GM06990 (cell line): ENCODE measurements at regions not wholly inside any gene's neighbourhood (a gene's known extent, or its start where the extent isn't known, plus 50 kb on each side); places are given as distances from the start of the nearest gene placed in this dataset.
"Not testable (repeated sequence)": the region's sequence is repeated elsewhere in the genome, so short reads cannot be mapped to it uniquely, and the experiment has no call there.

Experiments
- DNase-seq: peaks from one replicate; pipeline ENCODE4 v3.0.0-alpha.2; 2011; ENCODE audit not compliant: insufficient read length; ENCODE audit errors: extremely low read depth
- H3K27me3 ChIP-seq: replicated peaks from 2 replicates; pipeline ENCODE4 v1.6.0; 2011; ENCODE audit warnings: low read length; ENCODE audit not compliant: control insufficient read depth, insufficient read depth
- H3K36me3 ChIP-seq: 2 replicates; pipeline ENCODE4 v1.5.1; 2011; ENCODE audit warnings: low read length; ENCODE audit not compliant: control insufficient read depth, insufficient read depth
- H3K4me3 ChIP-seq: replicated peaks from 2 replicates; pipeline ENCODE4 v1.5.1; 2011; ENCODE audit warnings: low read depth, mild to moderate bottlenecking, control low read depth, low read length
- TF ChIP-seq, protein P1 (sequence below): IDR thresholded peaks from 2 replicates; pipeline ENCODE4 v1.5.1; 2011; ENCODE audit warnings: low read length, control low read depth, mild to moderate bottlenecking, inconsistent platforms; ENCODE audit not compliant: insufficient read depth, poor library complexity, severe bottlenecking

DNA sequence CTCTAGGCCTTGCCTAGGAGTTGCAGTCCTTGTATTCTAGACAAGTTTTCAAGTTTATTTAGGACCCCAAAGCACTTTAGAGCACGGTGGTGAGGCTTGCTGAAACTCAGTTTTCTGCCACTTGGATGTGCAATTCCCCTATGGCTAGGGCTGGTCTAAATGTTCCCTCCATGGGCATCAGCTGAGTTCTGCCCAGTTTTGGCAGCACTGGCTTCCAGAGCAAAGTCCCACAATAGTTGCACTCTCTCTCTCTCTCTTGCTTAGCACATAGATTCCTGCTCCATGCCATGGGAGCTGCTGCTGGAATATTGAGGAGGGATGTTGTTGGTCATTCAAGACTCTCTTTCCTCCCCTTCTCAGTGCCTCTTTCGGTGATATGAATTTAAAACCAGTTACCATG lies 760.2 kb upstream of the SLC39A10 start:
- Histone ChIP-seq H3K36me3 (no peaks in the 10 kb centered on the region), H3K4me3 (no peak overlapping the region), H3K27me3 (no peaks in the 10 kb centered on the region)
- DNase-seq = no peak
- TF ChIP-seq, protein P1, sequence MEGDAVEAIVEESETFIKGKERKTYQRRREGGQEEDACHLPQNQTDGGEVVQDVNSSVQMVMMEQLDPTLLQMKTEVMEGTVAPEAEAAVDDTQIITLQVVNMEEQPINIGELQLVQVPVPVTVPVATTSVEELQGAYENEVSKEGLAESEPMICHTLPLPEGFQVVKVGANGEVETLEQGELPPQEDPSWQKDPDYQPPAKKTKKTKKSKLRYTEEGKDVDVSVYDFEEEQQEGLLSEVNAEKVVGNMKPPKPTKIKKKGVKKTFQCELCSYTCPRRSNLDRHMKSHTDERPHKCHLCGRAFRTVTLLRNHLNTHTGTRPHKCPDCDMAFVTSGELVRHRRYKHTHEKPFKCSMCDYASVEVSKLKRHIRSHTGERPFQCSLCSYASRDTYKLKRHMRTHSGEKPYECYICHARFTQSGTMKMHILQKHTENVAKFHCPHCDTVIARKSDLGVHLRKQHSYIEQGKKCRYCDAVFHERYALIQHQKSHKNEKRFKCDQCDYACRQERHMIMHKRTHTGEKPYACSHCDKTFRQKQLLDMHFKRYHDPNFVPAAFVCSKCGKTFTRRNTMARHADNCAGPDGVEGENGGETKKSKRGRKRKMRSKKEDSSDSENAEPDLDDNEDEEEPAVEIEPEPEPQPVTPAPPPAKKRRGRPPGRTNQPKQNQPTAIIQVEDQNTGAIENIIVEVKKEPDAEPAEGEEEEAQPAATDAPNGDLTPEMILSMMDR = no peak

DNA sequence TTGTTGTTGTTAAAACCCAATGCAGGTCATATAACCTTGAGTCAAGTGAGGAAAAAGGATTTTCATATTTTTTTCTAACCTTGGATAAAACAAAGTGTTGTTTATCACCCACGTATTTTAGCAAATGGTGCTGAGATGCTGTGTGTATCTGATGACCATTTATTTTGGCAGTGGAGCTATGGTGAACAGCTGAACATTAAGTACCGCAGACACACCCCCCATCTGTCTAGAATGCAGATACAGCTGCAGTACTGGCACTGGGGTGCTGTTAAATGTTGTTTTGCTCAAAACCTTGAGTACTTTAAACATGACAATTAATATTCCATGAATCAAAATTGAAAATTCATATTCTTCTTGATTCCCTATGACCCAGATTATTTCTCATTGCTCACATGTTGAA lies 773.3 kb upstream of the SLC39A10 start:
- Histone ChIP-seq H3K4me3 (no peak overlapping the region), H3K36me3 (no peaks in the 10 kb centered on the region), H3K27me3 (no peaks in the 10 kb centered on the region)
- TF ChIP-seq, protein P1 = no peak
- DNase-seq = no peak

DNA sequence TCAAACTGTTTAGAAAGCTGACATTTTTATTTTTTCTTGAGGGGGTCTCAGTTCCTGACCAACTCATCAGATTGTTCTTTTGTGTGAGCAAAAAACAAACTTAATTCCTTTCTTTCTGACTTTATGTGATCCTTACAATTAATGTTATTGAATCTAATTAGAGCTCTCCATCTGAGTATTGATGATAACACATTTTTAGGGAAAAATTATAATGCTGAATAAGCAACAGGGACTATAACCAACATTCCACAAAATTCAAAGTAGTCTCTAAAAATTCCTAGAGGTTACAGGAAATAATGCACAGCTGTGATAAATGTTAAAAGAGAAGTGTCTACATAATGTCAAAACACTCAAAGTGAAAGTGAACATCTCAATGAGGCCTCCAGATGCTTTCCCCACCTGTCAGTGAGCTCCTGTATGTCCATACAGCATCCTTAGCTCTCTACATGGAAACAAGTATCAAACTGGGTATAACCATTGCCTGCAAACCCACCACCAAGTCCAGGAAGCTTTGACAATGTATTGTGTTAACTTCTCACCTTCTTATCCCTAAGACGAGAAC lies 786.0 kb upstream of the SLC39A10 start:
- no peak for DNase-seq
- TF ChIP-seq, protein P1 = no peak
- no peaks in the 10 kb centered on the region for H3K36me3 ChIP-seq
- no peaks in the 10 kb centered on the region for H3K27me3 ChIP-seq
- no peak overlapping the region for H3K4me3 ChIP-seq

DNA sequence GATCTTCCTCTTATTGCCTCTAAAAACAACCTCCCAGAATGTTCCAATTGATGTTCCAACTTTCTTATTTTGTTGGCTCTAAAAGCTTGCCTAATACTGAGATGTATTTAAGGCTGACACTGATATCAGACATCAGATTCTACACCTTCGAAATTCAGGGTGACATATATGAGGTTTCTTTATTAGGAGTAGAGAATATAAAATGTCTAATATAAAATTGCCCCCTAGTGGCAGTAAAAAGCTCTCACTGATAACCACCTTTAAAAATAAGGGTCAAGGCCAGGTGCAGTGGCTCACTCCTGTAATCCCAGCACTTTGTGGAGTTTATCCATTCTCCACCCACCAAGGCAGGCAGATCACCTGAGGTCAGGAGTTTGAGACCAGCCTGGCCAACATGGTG lies 789.7 kb upstream of the SLC39A10 start:
- DNase-seq = no peak
- Histone ChIP-seq H3K36me3 (no peaks in the 10 kb centered on the region), H3K4me3 (no peak overlapping the region), H3K27me3 (no peaks in the 10 kb centered on the region)
- TF ChIP-seq, protein P1 = peak; percentile 48

DNA sequence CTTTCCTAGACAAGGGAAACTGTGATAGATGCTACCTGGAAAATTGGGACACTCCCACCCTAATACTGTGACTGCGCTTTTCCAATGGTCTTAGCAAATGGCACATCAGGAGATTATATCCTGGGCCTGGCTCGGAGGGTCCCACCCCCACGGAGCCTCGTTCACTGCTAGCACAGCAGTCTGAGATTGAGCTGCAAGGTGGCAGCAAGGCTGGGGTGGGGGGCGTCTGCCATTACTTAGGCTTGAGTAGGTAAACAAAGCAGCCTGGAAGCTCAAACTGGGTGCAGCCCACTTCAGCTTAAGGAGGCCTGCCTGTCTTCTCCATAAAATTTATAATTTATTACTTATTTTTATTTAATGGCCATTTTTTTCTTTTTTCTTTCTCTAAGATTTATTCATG lies 802.1 kb upstream of the SLC39A10 start:
- TF ChIP-seq, protein P1 = no peak
- no peak for DNase-seq
- no peaks in the 10 kb centered on the region for H3K27me3 ChIP-seq
- no peaks in the 10 kb centered on the region for H3K36me3 ChIP-seq
- H3K4me3 ChIP-seq = no peak overlapping the region

DNA sequence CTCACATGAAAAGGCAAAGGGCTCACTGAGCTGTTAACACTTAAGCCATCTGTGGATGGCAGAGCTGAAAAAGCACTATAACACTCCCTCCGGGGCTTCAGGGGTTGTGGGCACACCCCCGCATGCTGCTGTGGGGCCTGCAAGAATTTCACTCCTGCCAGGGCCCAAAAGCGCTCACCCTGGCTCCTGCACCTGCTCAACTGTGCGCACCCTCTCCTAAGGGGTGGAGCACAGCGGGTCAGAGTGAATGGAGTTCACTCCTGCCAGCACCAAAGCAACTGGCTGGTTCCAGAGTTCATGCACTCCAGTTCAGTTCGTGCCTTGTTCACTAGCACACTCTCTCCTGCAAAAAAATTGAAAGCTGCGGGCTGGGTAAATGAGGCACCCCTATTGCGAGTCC lies 814.2 kb upstream of the SLC39A10 start:
- DNase-seq = no peak

DNA sequence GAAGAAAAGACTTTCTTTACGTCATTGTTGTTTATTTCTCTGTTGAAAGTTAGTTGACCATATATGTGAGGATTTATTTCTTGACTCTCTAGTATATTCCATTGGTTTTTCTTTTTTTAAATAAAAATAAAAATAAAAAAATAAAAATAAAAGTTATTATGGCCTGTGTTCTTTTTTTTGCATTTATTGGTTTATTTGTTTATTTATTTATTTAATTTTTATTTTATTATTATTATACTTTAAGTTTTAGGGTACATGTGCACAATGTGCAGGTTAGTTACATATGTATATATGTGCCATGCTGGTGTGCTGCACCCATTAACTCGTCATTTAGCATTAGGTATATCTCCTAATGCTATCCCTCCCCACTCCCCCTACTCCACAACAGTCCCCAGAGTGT lies 822.7 kb upstream of the SLC39A10 start:
- H3K36me3 ChIP-seq, DNase-seq, H3K27me3 ChIP-seq, H3K4me3 ChIP-seq: not testable (repeated sequence)

More for the DNA sequence above, 814.2 kb upstream of the SLC39A10 start:
- no peak overlapping the region for H3K4me3 ChIP-seq
- H3K36me3 ChIP-seq = no peaks in the 10 kb centered on the region
- TF ChIP-seq, protein P1 = no peak
- H3K27me3 ChIP-seq = no peaks in the 10 kb centered on the region
